CD4-positive, alpha-beta memory T cell (primary cell): ENCODE measurements at regions not wholly inside any gene's neighbourhood (a gene's known extent, or its start where the extent isn't known, plus 50 kb on each side); places are given as distances from the start of the nearest gene placed in this dataset.

Source experiments
- CTCF ChIA-PET: fragments of 350-600 bp; sonication (Branson Sonifier 250); formaldehyde crosslinking; loops from one replicate; lab custom pipeline; 2021; ENCODE audit warnings: inconsistent platforms; ENCODE audit not compliant: partially characterized antibody; lab: Charles Lee
- POLR2A ChIA-PET: fragments of 350-600 bp; sonication (Branson Sonifier 250); formaldehyde crosslinking; loops from one replicate; lab custom pipeline; 2021; ENCODE audit not compliant: partially characterized antibody; lab: Charles Lee
- DNase-seq, 5 donors: peaks; one replicate each; pipeline versions ENCODE4 v3.0.0 to v3.0.0-alpha.2; 2020 to 2022; ENCODE audit warnings: mixed read lengths in 1 of 5
- H3K27ac ChIP-seq: one replicate; pipeline ENCODE4 v1.7.0; 2013; ENCODE audit warnings: low read depth, low read length
- H3K27me3 ChIP-seq: 2 replicates; pipeline ENCODE4 v1.7.0; 2013; ENCODE audit warnings: mild to moderate bottlenecking, low read length, moderate library complexity; ENCODE audit not compliant: insufficient read depth
- H3K36me3 ChIP-seq: 2 replicates; pipeline ENCODE4 v1.7.0; 2013; ENCODE audit warnings: mild to moderate bottlenecking, low read length, moderate library complexity; ENCODE audit not compliant: insufficient read depth
- H3K4me1 ChIP-seq: 2 replicates; pipeline ENCODE4 v1.7.0; 2013; ENCODE audit warnings: mild to moderate bottlenecking, low read length, moderate library complexity; ENCODE audit not compliant: insufficient read depth
- H3K4me3 ChIP-seq, 2 donors: one replicate each; pipeline ENCODE4 v1.7.0; 2013; ENCODE audit warnings: low read length in 2 of 2, mild to moderate bottlenecking in 1 of 2
- H3K9me3 ChIP-seq, 2 donors: one replicate each; pipeline ENCODE4 v1.7.0; 2013; ENCODE audit warnings: low read length in 2 of 2, control low read depth in 1 of 2; ENCODE audit not compliant: control insufficient read depth in 1 of 2
- H3K27ac Mint-ChIP-seq, 7 donors: one replicate each; pipeline ENCODE4 v1.8.0; 2020 to 2021; ENCODE audit warnings: mixed read lengths in 7 of 7, mild to moderate bottlenecking in 6 of 7, inconsistent platforms in 3 of 7, moderate library complexity in 3 of 7
- H3K27me3 Mint-ChIP-seq, 2 donors: one replicate each; pipeline ENCODE4 v1.8.0; 2020 to 2021; ENCODE audit warnings: mixed read lengths in 2 of 2
- H3K36me3 Mint-ChIP-seq, 2 donors: one replicate each; pipeline ENCODE4 v1.8.0; 2020 to 2021; ENCODE audit warnings: mixed read lengths in 2 of 2, inconsistent platforms in 1 of 2, mild to moderate bottlenecking in 1 of 2
- H3K4me1 Mint-ChIP-seq, 4 donors: one replicate each; pipeline ENCODE4 v1.8.0; 2020 to 2021; ENCODE audit warnings: mixed read lengths in 4 of 4, mild to moderate bottlenecking in 1 of 4
- H3K4me3 Mint-ChIP-seq, 8 donors: one replicate each; pipeline ENCODE4 v1.8.0; 2020 to 2021; ENCODE audit warnings: mixed read lengths in 8 of 8, mild to moderate bottlenecking in 7 of 8, moderate library complexity in 6 of 8, inconsistent platforms in 3 of 8
- H3K9me3 Mint-ChIP-seq, 8 donors: one replicate each; pipeline ENCODE4 v1.8.0; 2020 to 2021; ENCODE audit warnings: mixed read lengths in 8 of 8, mild to moderate bottlenecking in 5 of 8, inconsistent platforms in 3 of 8, moderate library complexity in 1 of 8
- intact Hi-C: fragments of 100-400 bp; cut with micrococcal nuclease; formaldehyde crosslinking; loops from one replicate; pipeline ENCODE4 v1.15.1; 2023

GRCh38 chr5:17364987-17365810, 132.8 kb upstream of the TAF11L2 start:
- peaks cover 3 to 10% (median 4%) of the 10 kb centered on the region in 8 donors for H3K9me3 Mint-ChIP-seq
- Histone ChIP-seq H3K27me3 (no peaks in the 10 kb centered on the region), H3K9me3 (no peaks in the 10 kb centered on the region), H3K36me3 (no peaks in the 10 kb centered on the region), H3K4me1 (no peaks in the 10 kb centered on the region), H3K27ac (no peak overlapping the region), H3K4me3 (no peak overlapping the region)
- ChIA-PET CTCF (no interaction called here), POLR2A (no interaction called here)
- intact Hi-C loops = no loop called here
- DNase-seq = no peak
- H3K27me3 Mint-ChIP-seq = no peaks in the 10 kb centered on the region
- no peaks in the 10 kb centered on the region for H3K36me3 Mint-ChIP-seq
- no peak overlapping the region for H3K4me3 Mint-ChIP-seq
- no peak overlapping the region for H3K27ac Mint-ChIP-seq
- H3K4me1 Mint-ChIP-seq = no peaks in the 10 kb centered on the region

- Mint-ChIP-seq H3K4me3 (peak overlapping the region in 1 of 8 donors; percentile 17), H3K36me3 (no peaks in the 10 kb centered on the region), H3K4me1 (no peaks in the 10 kb centered on the region), H3K27me3 (no peaks in the 10 kb centered on the region), H3K9me3 (peaks cover under 1 to 12% (median 6%) of the 10 kb centered on the region in 8 donors), H3K27ac (no peak overlapping the region)
- intact Hi-C loops = no loop called here
- Histone ChIP-seq H3K4me3 (no peak overlapping the region), H3K4me1 (no peaks in the 10 kb centered on the region), H3K36me3 (no peaks in the 10 kb centered on the region), H3K27me3 (no peaks in the 10 kb centered on the region), H3K9me3 (no peaks in the 10 kb centered on the region), H3K27ac (no peak overlapping the region)
- DNase-seq = no peak
- CTCF ChIA-PET = no interaction called here
- POLR2A ChIA-PET = no interaction called here
Observed at GRCh38 chr5:17365811-17366138, 132.3 kb upstream of the TAF11L2 start.

- Mint-ChIP-seq H3K4me1 (no peaks in the 10 kb centered on the region), H3K9me3 (peaks cover 0 to 11% (median 5%) of the 10 kb centered on the region in 8 donors), H3K27ac (no peak overlapping the region), H3K4me3 (no peak overlapping the region), H3K36me3 (no peaks in the 10 kb centered on the region), H3K27me3 (no peaks in the 10 kb centered on the region)
- H3K9me3 ChIP-seq = no peaks in the 10 kb centered on the region
- no peaks in the 10 kb centered on the region for H3K36me3 ChIP-seq
- no peak overlapping the region for H3K27ac ChIP-seq
- no peak for DNase-seq
- no peak overlapping the region for H3K4me3 ChIP-seq
- ChIA-PET POLR2A (no interaction called here), CTCF (no interaction called here)
- H3K27me3 ChIP-seq = no peaks in the 10 kb centered on the region
- H3K4me1 ChIP-seq = no peaks in the 10 kb centered on the region
- intact Hi-C loops = no loop called here
Observed at GRCh38 chr5:17367256-17367840, 130.7 kb upstream of the TAF11L2 start.

- no peak for DNase-seq
- Mint-ChIP-seq H3K4me1 (no peaks in the 10 kb centered on the region), H3K36me3 (no peaks in the 10 kb centered on the region), H3K27ac (no peak overlapping the region), H3K4me3 (no peak overlapping the region), H3K9me3 (peaks cover 0 to 14% (median 5%) of the 10 kb centered on the region in 8 donors), H3K27me3 (no peaks in the 10 kb centered on the region)
- Histone ChIP-seq H3K27me3 (no peaks in the 10 kb centered on the region), H3K4me3 (no peak overlapping the region), H3K27ac (no peak overlapping the region), H3K9me3 (no peaks in the 10 kb centered on the region), H3K36me3 (no peaks in the 10 kb centered on the region), H3K4me1 (no peaks in the 10 kb centered on the region)
- POLR2A ChIA-PET = no interaction called here
- intact Hi-C loops = no loop called here
- CTCF ChIA-PET = no interaction called here
Observed at GRCh38 chr5:17370651-17371050, 127.4 kb upstream of the TAF11L2 start.

GRCh38 chr5:17373406-17373805, 124.6 kb upstream of the TAF11L2 start:
- Mint-ChIP-seq H3K36me3 (no peaks in the 10 kb centered on the region), H3K27me3 (no peaks in the 10 kb centered on the region), H3K4me3 (no peak overlapping the region), H3K27ac (no peak overlapping the region), H3K9me3 (peaks cover 0 to 16% (median 7%) of the 10 kb centered on the region in 8 donors), H3K4me1 (no peaks in the 10 kb centered on the region)
- H3K36me3 ChIP-seq = no peaks in the 10 kb centered on the region
- POLR2A ChIA-PET = no interaction called here
- intact Hi-C loops = no loop called here
- no peaks in the 10 kb centered on the region for H3K9me3 ChIP-seq
- DNase-seq = no peak
- H3K27me3 ChIP-seq = no peaks in the 10 kb centered on the region
- H3K27ac ChIP-seq = no peak overlapping the region
- H3K4me3 ChIP-seq = no peak overlapping the region
- H3K4me1 ChIP-seq = no peaks in the 10 kb centered on the region
- CTCF ChIA-PET = no interaction called here

GRCh38 chr5:17373814-17374556, 124.0 kb upstream of the TAF11L2 start:
- Mint-ChIP-seq H3K27me3 (no peaks in the 10 kb centered on the region), H3K4me3 (no peak overlapping the region), H3K4me1 (no peaks in the 10 kb centered on the region), H3K36me3 (no peaks in the 10 kb centered on the region), H3K9me3 (peaks cover 0 to 15% (median 7%) of the 10 kb centered on the region in 8 donors), H3K27ac (no peak overlapping the region)
- no peaks in the 10 kb centered on the region for H3K27me3 ChIP-seq
- no peak overlapping the region for H3K4me3 ChIP-seq
- POLR2A ChIA-PET = no interaction called here
- no peaks in the 10 kb centered on the region for H3K36me3 ChIP-seq
- CTCF ChIA-PET = no interaction called here
- no peaks in the 10 kb centered on the region for H3K9me3 ChIP-seq
- intact Hi-C loops = no loop called here
- no peak overlapping the region for H3K27ac ChIP-seq
- H3K4me1 ChIP-seq = no peaks in the 10 kb centered on the region
- no peak for DNase-seq

- intact Hi-C loops = no loop called here
- no peak for DNase-seq
- no peaks in the 10 kb centered on the region for H3K9me3 ChIP-seq
- ChIA-PET POLR2A (no interaction called here), CTCF (no interaction called here)
- no peak overlapping the region for H3K27ac ChIP-seq
- H3K27me3 ChIP-seq = no peaks in the 10 kb centered on the region
- peaks cover 0 to 12% (median 7%) of the 10 kb centered on the region in 8 donors for H3K9me3 Mint-ChIP-seq
- no peaks in the 10 kb centered on the region for H3K4me1 Mint-ChIP-seq
- H3K36me3 Mint-ChIP-seq = no peaks in the 10 kb centered on the region
- no peak overlapping the region for H3K27ac Mint-ChIP-seq
- H3K36me3 ChIP-seq = no peaks in the 10 kb centered on the region
- H3K4me3 ChIP-seq = no peak overlapping the region
- no peaks in the 10 kb centered on the region for H3K4me1 ChIP-seq
- no peak overlapping the region for H3K4me3 Mint-ChIP-seq
- H3K27me3 Mint-ChIP-seq = no peaks in the 10 kb centered on the region
Observed at GRCh38 chr5:17374973-17375742, 122.9 kb upstream of the TAF11L2 start.
